Transverse colon (tissue), 4 donors: ENCODE measurements at regions not wholly inside any gene's neighbourhood (a gene's known extent, or its start where the extent isn't known, plus 50 kb on each side); places are given as distances from the start of the nearest gene placed in this dataset.

ENCODE experiments used
- EP300 ChIP-seq: sonication (generic); formaldehyde crosslinking; IDR thresholded peaks from one replicate; pipeline ENCODE4 v1.6.1; 2017; ENCODE audit warnings: antibody characterized with exemption, low read depth
- POLR2AphosphoS5 ChIP-seq, 3 donors: sonication (generic); formaldehyde crosslinking; IDR thresholded peaks; one replicate each; pipeline ENCODE4 v1.6.1; 2016; ENCODE audit warnings: antibody characterized with exemption in 3 of 3
- TF ChIP-seq, protein P1 (sequence below), 5 experiments: fragments of 200-600 bp in 3 of 5; fragments of 450-650 bp in 2 of 5; sonication (generic) in 3 of 5; IDR thresholded peaks; 1 replicate in 2 of 5; 2 replicates in 3 of 5; pipeline ENCODE4 v1.5.1; 2016 to 2017; ENCODE audit warnings: antibody characterized with exemption in 5 of 5, inconsistent platforms in 3 of 5, mild to moderate bottlenecking in 2 of 5, moderate library complexity in 1 of 5

DNA sequence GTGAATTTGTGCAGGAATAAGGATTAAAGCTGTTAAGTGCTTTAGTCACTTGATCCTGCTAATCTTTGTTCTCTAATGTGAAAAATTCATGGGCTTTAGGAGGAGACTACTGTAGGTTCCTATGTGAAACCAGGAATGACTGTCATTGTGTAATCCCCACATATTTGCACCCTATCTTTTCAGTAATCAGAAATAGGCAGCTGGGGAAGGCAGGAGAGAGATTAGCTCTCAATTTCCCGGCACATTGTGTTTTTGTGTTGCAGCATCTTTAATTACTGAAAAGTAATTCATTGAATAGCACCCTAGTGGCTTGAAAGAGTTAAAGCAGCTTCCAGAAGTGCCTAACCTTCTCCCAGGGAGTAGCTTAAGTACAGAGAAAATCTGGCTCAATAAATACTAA lies 282.9 kb downstream of the OLFM4 start:
- TF ChIP-seq, protein P1, sequence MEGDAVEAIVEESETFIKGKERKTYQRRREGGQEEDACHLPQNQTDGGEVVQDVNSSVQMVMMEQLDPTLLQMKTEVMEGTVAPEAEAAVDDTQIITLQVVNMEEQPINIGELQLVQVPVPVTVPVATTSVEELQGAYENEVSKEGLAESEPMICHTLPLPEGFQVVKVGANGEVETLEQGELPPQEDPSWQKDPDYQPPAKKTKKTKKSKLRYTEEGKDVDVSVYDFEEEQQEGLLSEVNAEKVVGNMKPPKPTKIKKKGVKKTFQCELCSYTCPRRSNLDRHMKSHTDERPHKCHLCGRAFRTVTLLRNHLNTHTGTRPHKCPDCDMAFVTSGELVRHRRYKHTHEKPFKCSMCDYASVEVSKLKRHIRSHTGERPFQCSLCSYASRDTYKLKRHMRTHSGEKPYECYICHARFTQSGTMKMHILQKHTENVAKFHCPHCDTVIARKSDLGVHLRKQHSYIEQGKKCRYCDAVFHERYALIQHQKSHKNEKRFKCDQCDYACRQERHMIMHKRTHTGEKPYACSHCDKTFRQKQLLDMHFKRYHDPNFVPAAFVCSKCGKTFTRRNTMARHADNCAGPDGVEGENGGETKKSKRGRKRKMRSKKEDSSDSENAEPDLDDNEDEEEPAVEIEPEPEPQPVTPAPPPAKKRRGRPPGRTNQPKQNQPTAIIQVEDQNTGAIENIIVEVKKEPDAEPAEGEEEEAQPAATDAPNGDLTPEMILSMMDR (IDR thresholded peaks at IDR 0.05) = no peak
- TF ChIP-seq POLR2AphosphoS5 (IDR thresholded peaks at IDR 0.05) (no peak), EP300 (no peak)
